ENCODE measurements at regions not wholly inside any gene's neighbourhood (a gene's known extent, or its start where the extent isn't known, plus 50 kb on each side); places are given as distances from the start of the nearest gene placed in this dataset.

DNA sequence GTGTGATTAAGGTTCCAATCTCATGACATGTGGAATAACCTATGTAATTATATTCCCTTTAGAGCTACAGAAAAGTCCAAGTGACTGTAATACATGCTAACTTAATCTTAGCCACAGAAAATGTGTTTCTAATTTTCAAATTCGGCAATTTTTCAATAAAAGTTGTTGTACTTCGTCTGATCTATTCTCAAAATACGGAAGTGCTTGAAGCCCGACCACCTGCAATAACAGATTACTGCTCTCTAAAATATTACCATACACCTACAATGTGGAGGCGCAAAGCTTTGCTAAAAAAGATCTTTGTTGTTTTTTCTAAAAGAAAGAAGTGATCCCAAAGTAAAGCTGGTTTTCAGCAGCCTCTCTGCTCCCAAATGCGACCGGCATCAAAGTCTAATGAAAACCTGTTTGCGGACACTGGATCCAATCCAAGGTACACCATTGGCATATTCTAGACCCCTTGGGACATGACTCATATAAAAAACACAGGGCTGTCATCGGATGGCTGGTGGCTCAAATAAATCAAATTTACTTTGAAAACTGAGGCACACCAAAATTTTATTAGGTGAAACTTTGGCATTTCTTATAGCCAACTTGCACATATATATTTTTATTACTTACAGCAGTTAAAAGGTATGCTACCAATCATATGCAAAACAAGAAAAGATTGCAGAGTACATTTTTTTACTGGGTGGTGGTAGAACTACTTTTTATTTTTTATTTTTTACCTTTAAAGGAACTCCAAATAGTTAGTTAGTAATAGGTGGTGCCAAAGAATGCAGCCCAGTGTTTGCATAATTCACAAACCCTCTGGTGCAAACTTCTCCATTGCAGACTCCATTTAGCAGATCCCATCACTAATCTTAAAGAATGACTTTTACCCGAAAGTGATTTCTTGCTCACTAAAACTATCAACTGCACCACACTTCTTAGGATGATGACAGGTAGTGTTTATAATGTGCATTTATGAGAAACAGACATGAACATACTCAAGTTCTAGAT is 118.7 kb upstream of the TBX18 start (continued):
- TF ChIP-seq, protein P1, sequence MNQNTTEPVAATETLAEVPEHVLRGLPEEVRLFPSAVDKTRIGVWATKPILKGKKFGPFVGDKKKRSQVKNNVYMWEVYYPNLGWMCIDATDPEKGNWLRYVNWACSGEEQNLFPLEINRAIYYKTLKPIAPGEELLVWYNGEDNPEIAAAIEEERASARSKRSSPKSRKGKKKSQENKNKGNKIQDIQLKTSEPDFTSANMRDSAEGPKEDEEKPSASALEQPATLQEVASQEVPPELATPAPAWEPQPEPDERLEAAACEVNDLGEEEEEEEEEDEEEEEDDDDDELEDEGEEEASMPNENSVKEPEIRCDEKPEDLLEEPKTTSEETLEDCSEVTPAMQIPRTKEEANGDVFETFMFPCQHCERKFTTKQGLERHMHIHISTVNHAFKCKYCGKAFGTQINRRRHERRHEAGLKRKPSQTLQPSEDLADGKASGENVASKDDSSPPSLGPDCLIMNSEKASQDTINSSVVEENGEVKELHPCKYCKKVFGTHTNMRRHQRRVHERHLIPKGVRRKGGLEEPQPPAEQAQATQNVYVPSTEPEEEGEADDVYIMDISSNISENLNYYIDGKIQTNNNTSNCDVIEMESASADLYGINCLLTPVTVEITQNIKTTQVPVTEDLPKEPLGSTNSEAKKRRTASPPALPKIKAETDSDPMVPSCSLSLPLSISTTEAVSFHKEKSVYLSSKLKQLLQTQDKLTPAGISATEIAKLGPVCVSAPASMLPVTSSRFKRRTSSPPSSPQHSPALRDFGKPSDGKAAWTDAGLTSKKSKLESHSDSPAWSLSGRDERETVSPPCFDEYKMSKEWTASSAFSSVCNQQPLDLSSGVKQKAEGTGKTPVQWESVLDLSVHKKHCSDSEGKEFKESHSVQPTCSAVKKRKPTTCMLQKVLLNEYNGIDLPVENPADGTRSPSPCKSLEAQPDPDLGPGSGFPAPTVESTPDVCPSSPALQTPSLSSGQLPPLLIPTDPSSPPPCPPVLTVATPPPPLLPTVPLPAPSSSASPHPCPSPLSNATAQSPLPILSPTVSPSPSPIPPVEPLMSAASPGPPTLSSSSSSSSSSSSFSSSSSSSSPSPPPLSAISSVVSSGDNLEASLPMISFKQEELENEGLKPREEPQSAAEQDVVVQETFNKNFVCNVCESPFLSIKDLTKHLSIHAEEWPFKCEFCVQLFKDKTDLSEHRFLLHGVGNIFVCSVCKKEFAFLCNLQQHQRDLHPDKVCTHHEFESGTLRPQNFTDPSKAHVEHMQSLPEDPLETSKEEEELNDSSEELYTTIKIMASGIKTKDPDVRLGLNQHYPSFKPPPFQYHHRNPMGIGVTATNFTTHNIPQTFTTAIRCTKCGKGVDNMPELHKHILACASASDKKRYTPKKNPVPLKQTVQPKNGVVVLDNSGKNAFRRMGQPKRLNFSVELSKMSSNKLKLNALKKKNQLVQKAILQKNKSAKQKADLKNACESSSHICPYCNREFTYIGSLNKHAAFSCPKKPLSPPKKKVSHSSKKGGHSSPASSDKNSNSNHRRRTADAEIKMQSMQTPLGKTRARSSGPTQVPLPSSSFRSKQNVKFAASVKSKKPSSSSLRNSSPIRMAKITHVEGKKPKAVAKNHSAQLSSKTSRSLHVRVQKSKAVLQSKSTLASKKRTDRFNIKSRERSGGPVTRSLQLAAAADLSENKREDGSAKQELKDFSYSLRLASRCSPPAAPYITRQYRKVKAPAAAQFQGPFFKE (tag by site-specific recombination; IDR thresholded peaks at IDR 0.05; ENCODE audit: borderline replicate concordance) = no peak
- TF ChIP-seq, protein P2, sequence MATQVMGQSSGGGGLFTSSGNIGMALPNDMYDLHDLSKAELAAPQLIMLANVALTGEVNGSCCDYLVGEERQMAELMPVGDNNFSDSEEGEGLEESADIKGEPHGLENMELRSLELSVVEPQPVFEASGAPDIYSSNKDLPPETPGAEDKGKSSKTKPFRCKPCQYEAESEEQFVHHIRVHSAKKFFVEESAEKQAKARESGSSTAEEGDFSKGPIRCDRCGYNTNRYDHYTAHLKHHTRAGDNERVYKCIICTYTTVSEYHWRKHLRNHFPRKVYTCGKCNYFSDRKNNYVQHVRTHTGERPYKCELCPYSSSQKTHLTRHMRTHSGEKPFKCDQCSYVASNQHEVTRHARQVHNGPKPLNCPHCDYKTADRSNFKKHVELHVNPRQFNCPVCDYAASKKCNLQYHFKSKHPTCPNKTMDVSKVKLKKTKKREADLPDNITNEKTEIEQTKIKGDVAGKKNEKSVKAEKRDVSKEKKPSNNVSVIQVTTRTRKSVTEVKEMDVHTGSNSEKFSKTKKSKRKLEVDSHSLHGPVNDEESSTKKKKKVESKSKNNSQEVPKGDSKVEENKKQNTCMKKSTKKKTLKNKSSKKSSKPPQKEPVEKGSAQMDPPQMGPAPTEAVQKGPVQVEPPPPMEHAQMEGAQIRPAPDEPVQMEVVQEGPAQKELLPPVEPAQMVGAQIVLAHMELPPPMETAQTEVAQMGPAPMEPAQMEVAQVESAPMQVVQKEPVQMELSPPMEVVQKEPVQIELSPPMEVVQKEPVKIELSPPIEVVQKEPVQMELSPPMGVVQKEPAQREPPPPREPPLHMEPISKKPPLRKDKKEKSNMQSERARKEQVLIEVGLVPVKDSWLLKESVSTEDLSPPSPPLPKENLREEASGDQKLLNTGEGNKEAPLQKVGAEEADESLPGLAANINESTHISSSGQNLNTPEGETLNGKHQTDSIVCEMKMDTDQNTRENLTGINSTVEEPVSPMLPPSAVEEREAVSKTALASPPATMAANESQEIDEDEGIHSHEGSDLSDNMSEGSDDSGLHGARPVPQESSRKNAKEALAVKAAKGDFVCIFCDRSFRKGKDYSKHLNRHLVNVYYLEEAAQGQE (tag by site-specific recombination; IDR thresholded peaks at IDR 0.05) = no peak
- TF ChIP-seq ZNF239 (tag by site-specific recombination; IDR thresholded peaks at IDR 0.05) (no peak), ZNF571 (tag by site-specific recombination; IDR thresholded peaks at IDR 0.05) (no peak), KLF10 (tag by site-specific recombination; IDR thresholded peaks at IDR 0.05) (peak; percentile 80), ZNF274 (IDR thresholded peaks at IDR 0.05; ENCODE audit: low read length) (no peak), ZNF274 (tag by site-specific recombination; IDR thresholded peaks at IDR 0.05; ENCODE audit: borderline replicate concordance) (no peak), ZNF501 (tag by site-specific recombination; IDR thresholded peaks at IDR 0.05) (no peak; the same call in 1 of the 2 replicates), ZNF223 (tag by site-specific recombination; IDR thresholded peaks at IDR 0.05) (no peak), ZNF791 (tag by site-specific recombination; IDR thresholded peaks at IDR 0.05) (no peak), KLF8 (tag by site-specific recombination; IDR thresholded peaks at IDR 0.05) (no peak; the same call in 1 of the 2 replicates), ZNF544 (tag by site-specific recombination; IDR thresholded peaks at IDR 0.05) (no peak), ZNF138 (tag by site-specific recombination; IDR thresholded peaks at IDR 0.05; ENCODE audit: borderline replicate concordance) (no peak), ZNF416 (tag by site-specific recombination; IDR thresholded peaks at IDR 0.05) (no peak), ZNF560 (tag by site-specific recombination; IDR thresholded peaks at IDR 0.05; ENCODE audit: borderline replicate concordance) (no peak), MYNN (tag by site-specific recombination; IDR thresholded peaks at IDR 0.05; ENCODE audit: borderline replicate concordance) (no peak), ZNF585B (tag by site-specific recombination; IDR thresholded peaks at IDR 0.05) (no peak), ZNF114 (tag by site-specific recombination; IDR thresholded peaks at IDR 0.05) (no peak), ZNF426 (tag by site-specific recombination; IDR thresholded peaks at IDR 0.05) (no peak), EGR2 (tag by site-specific recombination; IDR thresholded peaks at IDR 0.05; ENCODE audit: low read depth) (no peak), ZNF529 (tag by site-specific recombination; IDR thresholded peaks at IDR 0.05; ENCODE audit: insufficient replicate concordance) (peak; percentile 71), ZNF140 (tag by site-specific recombination; IDR thresholded peaks at IDR 0.05) (no peak)
- TF ChIP-seq, protein P3, sequence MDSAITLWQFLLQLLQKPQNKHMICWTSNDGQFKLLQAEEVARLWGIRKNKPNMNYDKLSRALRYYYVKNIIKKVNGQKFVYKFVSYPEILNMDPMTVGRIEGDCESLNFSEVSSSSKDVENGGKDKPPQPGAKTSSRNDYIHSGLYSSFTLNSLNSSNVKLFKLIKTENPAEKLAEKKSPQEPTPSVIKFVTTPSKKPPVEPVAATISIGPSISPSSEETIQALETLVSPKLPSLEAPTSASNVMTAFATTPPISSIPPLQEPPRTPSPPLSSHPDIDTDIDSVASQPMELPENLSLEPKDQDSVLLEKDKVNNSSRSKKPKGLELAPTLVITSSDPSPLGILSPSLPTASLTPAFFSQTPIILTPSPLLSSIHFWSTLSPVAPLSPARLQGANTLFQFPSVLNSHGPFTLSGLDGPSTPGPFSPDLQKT (IDR thresholded peaks at IDR 0.05; ENCODE audit: borderline replicate concordance, low read depth, low read length) = no peak
- TF ChIP-seq, protein P4, sequence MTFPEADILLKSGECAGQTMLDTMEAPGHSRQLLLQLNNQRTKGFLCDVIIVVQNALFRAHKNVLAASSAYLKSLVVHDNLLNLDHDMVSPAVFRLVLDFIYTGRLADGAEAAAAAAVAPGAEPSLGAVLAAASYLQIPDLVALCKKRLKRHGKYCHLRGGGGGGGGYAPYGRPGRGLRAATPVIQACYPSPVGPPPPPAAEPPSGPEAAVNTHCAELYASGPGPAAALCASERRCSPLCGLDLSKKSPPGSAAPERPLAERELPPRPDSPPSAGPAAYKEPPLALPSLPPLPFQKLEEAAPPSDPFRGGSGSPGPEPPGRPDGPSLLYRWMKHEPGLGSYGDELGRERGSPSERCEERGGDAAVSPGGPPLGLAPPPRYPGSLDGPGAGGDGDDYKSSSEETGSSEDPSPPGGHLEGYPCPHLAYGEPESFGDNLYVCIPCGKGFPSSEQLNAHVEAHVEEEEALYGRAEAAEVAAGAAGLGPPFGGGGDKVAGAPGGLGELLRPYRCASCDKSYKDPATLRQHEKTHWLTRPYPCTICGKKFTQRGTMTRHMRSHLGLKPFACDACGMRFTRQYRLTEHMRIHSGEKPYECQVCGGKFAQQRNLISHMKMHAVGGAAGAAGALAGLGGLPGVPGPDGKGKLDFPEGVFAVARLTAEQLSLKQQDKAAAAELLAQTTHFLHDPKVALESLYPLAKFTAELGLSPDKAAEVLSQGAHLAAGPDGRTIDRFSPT (tag by site-specific recombination; IDR thresholded peaks at IDR 0.05) = no peak; the same call in 1 of the 2 replicates
- TF ChIP-seq, protein P5, sequence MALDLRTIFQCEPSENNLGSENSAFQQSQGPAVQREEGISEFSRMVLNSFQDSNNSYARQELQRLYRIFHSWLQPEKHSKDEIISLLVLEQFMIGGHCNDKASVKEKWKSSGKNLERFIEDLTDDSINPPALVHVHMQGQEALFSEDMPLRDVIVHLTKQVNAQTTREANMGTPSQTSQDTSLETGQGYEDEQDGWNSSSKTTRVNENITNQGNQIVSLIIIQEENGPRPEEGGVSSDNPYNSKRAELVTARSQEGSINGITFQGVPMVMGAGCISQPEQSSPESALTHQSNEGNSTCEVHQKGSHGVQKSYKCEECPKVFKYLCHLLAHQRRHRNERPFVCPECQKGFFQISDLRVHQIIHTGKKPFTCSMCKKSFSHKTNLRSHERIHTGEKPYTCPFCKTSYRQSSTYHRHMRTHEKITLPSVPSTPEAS (tag by site-specific recombination; IDR thresholded peaks at IDR 0.05) = peak; percentile 34; the same call in 1 of the 2 replicates
